ENCODE measurements at regions not wholly inside any gene's neighbourhood (a gene's known extent, or its start where the extent isn't known, plus 50 kb on each side); places are given as distances from the start of the nearest gene placed in this dataset.

DNA sequence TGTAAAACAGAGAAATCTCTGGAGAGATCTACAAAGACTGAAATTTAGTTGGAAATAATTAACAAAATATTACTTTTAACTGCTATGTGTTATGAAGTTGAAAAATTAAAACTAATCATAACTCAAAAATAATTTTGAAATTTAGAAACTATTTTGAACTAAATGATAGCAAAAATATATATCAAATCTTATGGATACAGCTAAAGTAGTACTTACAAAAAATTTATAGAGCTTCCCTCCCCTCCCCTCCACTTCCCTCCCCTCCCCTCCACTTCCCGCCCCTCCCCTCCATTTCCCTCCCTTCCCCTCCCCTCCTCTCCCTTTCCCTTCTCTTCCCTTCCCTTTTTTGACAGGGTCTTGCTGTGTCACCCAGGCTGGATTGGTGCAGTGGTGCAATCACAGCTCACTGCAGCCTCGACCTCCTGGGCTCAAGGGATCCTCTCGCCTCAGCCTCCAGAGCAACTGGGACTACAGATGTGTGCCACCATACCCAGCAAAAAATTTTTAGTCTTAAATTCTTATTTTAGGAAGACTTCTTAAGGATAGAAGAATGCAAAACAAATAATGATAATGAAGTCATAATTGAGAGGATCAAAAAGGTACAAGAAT is 87.2 kb upstream of the RGS17 start:
- H3K9me3 ChIP-seq (ENCODE audit: control insufficient read depth, low read depth, low read length): no peaks in the 10 kb centered on the region
- no peak overlapping the region for H2BK15ac ChIP-seq (ENCODE audit: low read depth, low read length)
- TF ChIP-seq, protein P1, sequence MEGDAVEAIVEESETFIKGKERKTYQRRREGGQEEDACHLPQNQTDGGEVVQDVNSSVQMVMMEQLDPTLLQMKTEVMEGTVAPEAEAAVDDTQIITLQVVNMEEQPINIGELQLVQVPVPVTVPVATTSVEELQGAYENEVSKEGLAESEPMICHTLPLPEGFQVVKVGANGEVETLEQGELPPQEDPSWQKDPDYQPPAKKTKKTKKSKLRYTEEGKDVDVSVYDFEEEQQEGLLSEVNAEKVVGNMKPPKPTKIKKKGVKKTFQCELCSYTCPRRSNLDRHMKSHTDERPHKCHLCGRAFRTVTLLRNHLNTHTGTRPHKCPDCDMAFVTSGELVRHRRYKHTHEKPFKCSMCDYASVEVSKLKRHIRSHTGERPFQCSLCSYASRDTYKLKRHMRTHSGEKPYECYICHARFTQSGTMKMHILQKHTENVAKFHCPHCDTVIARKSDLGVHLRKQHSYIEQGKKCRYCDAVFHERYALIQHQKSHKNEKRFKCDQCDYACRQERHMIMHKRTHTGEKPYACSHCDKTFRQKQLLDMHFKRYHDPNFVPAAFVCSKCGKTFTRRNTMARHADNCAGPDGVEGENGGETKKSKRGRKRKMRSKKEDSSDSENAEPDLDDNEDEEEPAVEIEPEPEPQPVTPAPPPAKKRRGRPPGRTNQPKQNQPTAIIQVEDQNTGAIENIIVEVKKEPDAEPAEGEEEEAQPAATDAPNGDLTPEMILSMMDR (conservative IDR thresholded peaks at IDR 0.05): no peak
- H3K4me1 ChIP-seq (ENCODE audit: insufficient read depth, low read length): no peaks in the 10 kb centered on the region
- H3T11ph ChIP-seq (ENCODE audit: low read length): no peak overlapping the region
- no peak overlapping the region for H3K23ac ChIP-seq (ENCODE audit: insufficient read length, low read depth, low read length)
- no CpG with 5 or more reads among the region's 3 CpGs for WGBS (ENCODE audit: extremely low coverage, insufficient read length, low lambda C conversion rate)
- no peaks in the 10 kb centered on the region for H4K20me1 ChIP-seq (ENCODE audit: control insufficient read depth, insufficient read depth, insufficient read length)
- no peak overlapping the region for H2BK12ac ChIP-seq (ENCODE audit: insufficient read length, low read depth, low read length)
- H3K79me2 ChIP-seq (ENCODE audit: insufficient read depth, low read length): no peaks in the 10 kb centered on the region
- H3K27ac Mint-ChIP-seq: no peak overlapping the region
- DNase-seq: no peak
- no peak overlapping the region for H2AK5ac ChIP-seq (ENCODE audit: insufficient read length, low read length)
- H3K27me3 ChIP-seq (ENCODE audit: insufficient read depth, low read length): no peaks in the 10 kb centered on the region
- H3K27me3 Mint-ChIP-seq (ENCODE audit: low read depth): no peaks in the 10 kb centered on the region
- H3K18ac ChIP-seq (ENCODE audit: insufficient read length, low read depth, low read length): no peak overlapping the region
- H2AFZ ChIP-seq (ENCODE audit: low read length): no peak overlapping the region
- no peak overlapping the region for H2BK120ac ChIP-seq (ENCODE audit: low read depth, low read length, poor library complexity, severe bottlenecking)
- H3K36me3 Mint-ChIP-seq (ENCODE audit: insufficient read depth in 1 of 3, low read depth in 3 of 3): no peaks in the 10 kb centered on the region
- no peak overlapping the region for H2BK5ac ChIP-seq (ENCODE audit: insufficient read length, low read length)
- no peak overlapping the region for H4K8ac ChIP-seq (replicated peaks; ENCODE audit: insufficient read length, low read depth, low read length)
- H4K5ac ChIP-seq (ENCODE audit: insufficient read length, low read depth, low read length): no peak overlapping the region
- H3K79me1 ChIP-seq (ENCODE audit: insufficient read depth, low read depth, low read length, poor library complexity, severe bottlenecking): no peaks in the 10 kb centered on the region
- no peak overlapping the region for H3K4me2 ChIP-seq (ENCODE audit: insufficient read depth, insufficient read length, low read length)
- H4K91ac ChIP-seq (ENCODE audit: insufficient read length, low read depth, low read length): no peak overlapping the region
- H3K9ac ChIP-seq (ENCODE audit: extremely low read depth, insufficient read length, low read length): no peak overlapping the region
- H3K4me1 Mint-ChIP-seq: no peaks in the 10 kb centered on the region
- H3K56ac ChIP-seq (ENCODE audit: insufficient read length, low read depth, low read length): no peak overlapping the region
- no peak overlapping the region for H3K4me3 Mint-ChIP-seq
- no peak overlapping the region for H3K14ac ChIP-seq (ENCODE audit: insufficient read depth, low read length)
- no peak overlapping the region for H2BK20ac ChIP-seq (ENCODE audit: low read depth, low read length, poor library complexity, severe bottlenecking)
- H3K23me2 ChIP-seq (ENCODE audit: insufficient read length, low read depth, low read length, poor library complexity, severe bottlenecking): no peaks in the 10 kb centered on the region
- H3K9me3 Mint-ChIP-seq: no peaks in the 10 kb centered on the region
- no peak overlapping the region for H3K27ac ChIP-seq (ENCODE audit: insufficient read length, low read depth, low read length)
- no peak overlapping the region for H3K4ac ChIP-seq (ENCODE audit: low read depth, low read length)
